KOPT-K1 (cell line): ENCODE measurements at regions not wholly inside any gene's neighbourhood (a gene's known extent, or its start where the extent isn't known, plus 50 kb on each side); places are given as distances from the start of the nearest gene placed in this dataset.

ENCODE experiments used
- H3K27ac ChIP-seq: fragments of 200-600 bp; sonication (generic); 2 replicates; pipeline ENCODE4 v1.5.1; 2016; ENCODE audit warnings: antibody characterized with exemption, mild to moderate bottlenecking, low read depth, low read length; ENCODE audit not compliant: poor library complexity, severe bottlenecking
- H3K36me3 ChIP-seq: fragments of 200-600 bp; sonication (generic); 2 replicates; pipeline ENCODE4 v1.5.1; 2017; ENCODE audit warnings: antibody characterized with exemption, mild to moderate bottlenecking, low read length, moderate library complexity; ENCODE audit not compliant: insufficient read depth
- H3K9me3 ChIP-seq: fragments of 200-600 bp; sonication (generic); 2 replicates; pipeline ENCODE4 v1.5.1; 2017; ENCODE audit warnings: antibody characterized with exemption, low read length, mild to moderate bottlenecking; ENCODE audit not compliant: insufficient read depth, poor library complexity, severe bottlenecking

DNA sequence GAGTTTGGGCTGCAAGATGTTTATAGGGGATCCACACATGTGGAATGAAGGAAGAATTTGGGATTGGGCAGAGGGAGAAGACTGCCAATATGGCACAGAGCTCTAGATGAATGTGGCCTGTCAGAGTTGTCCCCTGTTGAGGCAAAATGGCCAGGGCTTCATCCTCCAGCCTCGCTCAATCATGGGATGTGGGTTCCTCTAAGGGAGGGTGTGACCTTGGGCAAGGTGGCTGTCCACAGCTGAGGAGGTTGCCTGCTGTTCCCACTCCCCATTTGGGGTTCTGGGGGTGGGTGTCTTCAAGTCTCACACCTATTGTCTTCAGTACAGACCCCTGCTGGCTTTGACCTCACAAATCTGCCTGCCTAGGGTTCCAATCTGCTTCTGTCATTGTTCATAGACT, 121.6 kb upstream of the FAM204A start:
- H3K9me3 ChIP-seq: no peaks in the 10 kb centered on the region
- no peak overlapping the region for H3K27ac ChIP-seq
- H3K36me3 ChIP-seq: no peaks in the 10 kb centered on the region

- no peaks in the 10 kb centered on the region for H3K9me3 ChIP-seq
- H3K36me3 ChIP-seq: no peaks in the 10 kb centered on the region
- H3K27ac ChIP-seq: no peak overlapping the region
Observed at GRCh38 chr10:118462401-118462800, 120.3 kb upstream of the FAM204A start.

GRCh38 chr10:118459642-118460193, 117.6 kb upstream of the FAM204A start:
- Histone ChIP-seq H3K9me3 (no peaks in the 10 kb centered on the region), H3K36me3 (no peaks in the 10 kb centered on the region), H3K27ac (no peak overlapping the region)

GRCh38 chr10:118458957-118459641, 117.0 kb upstream of the FAM204A start:
- Histone ChIP-seq H3K9me3 (no peaks in the 10 kb centered on the region), H3K27ac (no peak overlapping the region), H3K36me3 (no peaks in the 10 kb centered on the region)

- no peaks in the 10 kb centered on the region for H3K36me3 ChIP-seq
Observed at GRCh38 chr10:118457824-118458428, 115.8 kb upstream of the FAM204A start.

GRCh38 chr10:118455181-118455695, 113.1 kb upstream of the FAM204A start:
- H3K9me3 ChIP-seq: peaks cover 12% of the 10 kb centered on the region
- H3K27ac ChIP-seq: no peak overlapping the region
- no peaks in the 10 kb centered on the region for H3K36me3 ChIP-seq

More at GRCh38 chr10:118457824-118458428, 115.8 kb upstream of the FAM204A start:
- Histone ChIP-seq H3K27ac (no peak overlapping the region), H3K9me3 (no peaks in the 10 kb centered on the region)

- peaks cover 12% of the 10 kb centered on the region for H3K9me3 ChIP-seq
- no peak overlapping the region for H3K27ac ChIP-seq
- no peaks in the 10 kb centered on the region for H3K36me3 ChIP-seq
Observed at GRCh38 chr10:118454211-118454610, 112.1 kb upstream of the FAM204A start.

DNA sequence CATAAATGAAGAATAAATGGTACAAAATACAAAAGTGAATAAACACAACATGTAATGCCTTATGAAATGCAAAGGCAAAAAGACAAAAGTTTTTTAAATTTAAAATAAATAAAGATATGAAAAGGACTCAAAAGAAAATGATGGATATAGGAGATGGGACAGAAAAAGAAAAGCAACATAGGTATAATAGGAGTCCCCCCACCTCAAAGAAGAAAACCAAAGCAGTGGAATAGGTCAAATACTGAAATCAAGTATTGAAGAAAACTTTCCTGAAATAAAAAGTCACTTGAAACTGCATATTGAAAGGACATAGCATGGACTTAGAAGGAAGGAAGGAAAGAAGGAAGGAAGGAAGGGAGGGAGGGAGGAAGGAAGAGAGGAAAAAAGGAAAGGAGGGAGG, 110.0 kb upstream of the FAM204A start:
- Histone ChIP-seq H3K27ac (no peak overlapping the region), H3K9me3 (peaks cover 12% of the 10 kb centered on the region), H3K36me3 (no peaks in the 10 kb centered on the region)

- Histone ChIP-seq H3K36me3 (no peaks in the 10 kb centered on the region), H3K27ac (no peak overlapping the region), H3K9me3 (peaks cover 12% of the 10 kb centered on the region)
Observed at GRCh38 chr10:118449521-118449920, 107.4 kb upstream of the FAM204A start.

DNA sequence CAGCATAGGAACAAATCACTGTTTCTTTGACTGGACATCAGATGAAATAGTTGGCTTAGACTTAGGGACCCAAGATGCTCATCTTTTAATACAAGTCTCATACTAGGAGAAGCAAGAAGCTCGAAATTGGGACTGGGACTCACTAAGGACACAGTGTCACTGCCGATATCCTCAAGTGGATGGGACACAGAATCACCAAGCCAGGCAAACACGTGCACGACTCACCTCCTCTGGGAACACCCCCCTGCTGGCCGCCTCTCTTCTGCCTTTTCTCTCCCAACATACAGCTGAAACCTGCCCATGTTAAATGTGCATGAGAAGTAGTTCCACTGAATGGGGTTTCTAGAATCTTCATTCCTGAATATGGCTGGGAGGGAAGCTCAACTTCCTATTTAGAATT, 106.6 kb upstream of the FAM204A start:
- Histone ChIP-seq H3K27ac (no peak overlapping the region), H3K36me3 (no peaks in the 10 kb centered on the region), H3K9me3 (peaks cover 12% of the 10 kb centered on the region)

DNA sequence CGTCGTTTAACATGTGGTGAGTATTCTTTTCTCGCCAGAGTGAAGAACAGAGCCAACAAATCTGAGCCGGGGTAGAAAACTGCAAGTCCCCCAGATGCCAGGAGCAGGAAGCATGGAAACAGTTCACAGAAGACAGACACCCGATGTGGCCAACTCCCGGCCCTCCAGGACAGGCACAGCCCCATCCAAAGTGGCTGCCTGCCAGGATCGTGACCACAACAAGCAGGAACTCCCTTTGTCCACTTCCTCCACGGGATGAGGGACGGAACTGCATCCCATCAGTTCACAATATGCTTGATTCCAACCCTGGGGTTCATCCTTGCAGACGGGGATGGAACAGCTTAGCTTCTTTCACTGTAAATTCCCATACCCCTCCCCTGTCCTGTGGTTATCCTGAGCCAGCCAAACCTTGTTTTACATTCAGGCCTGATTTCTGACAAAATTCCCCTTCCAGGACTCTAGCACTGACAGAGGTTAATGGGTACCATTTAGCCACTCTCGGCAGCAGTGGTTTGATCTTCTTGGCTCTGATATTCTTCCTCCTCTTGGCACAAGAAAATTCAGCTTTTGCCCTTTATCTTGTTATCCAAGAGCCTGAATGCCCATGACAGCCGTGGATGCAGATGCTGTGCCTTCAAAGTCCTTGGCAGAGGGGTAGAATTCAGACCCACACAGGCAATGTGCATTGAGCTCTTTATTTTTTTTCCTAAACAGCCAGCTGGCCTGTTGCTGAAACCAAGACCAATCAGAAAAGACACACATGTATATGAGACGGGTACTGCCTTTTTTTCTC, 105.5 kb upstream of the FAM204A start:
- H3K36me3 ChIP-seq: no peaks in the 10 kb centered on the region

DNA sequence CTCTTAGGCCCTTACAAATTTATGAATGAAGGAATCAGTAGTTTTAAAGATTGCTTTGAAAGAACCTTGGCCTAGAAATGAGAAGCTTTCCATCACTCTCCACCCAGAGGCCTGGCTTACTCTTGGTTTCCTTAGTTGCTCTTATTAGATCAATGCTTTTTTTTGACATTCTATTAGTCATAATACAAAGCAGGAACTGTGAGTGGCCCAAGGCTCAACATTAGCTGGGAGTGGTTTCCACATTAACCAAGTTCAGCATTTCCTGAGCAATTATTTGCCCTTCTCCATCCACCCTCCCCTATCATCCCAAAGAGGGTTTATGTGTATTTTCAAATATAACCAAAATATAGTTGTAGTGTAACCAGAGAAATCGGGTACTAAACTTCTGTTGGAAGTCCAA, 103.4 kb upstream of the FAM204A start:
- Histone ChIP-seq H3K36me3 (no peaks in the 10 kb centered on the region), H3K9me3 (no peaks in the 10 kb centered on the region), H3K27ac (no peak overlapping the region)

More for the DNA sequence above, 105.5 kb upstream of the FAM204A start:
- Histone ChIP-seq H3K9me3 (peaks cover 12% of the 10 kb centered on the region), H3K27ac (no peak overlapping the region)

GRCh38 chr10:118444069-118444468, 101.9 kb upstream of the FAM204A start:
- H3K9me3 ChIP-seq: no peaks in the 10 kb centered on the region
- no peak overlapping the region for H3K27ac ChIP-seq
- H3K36me3 ChIP-seq: no peaks in the 10 kb centered on the region

DNA sequence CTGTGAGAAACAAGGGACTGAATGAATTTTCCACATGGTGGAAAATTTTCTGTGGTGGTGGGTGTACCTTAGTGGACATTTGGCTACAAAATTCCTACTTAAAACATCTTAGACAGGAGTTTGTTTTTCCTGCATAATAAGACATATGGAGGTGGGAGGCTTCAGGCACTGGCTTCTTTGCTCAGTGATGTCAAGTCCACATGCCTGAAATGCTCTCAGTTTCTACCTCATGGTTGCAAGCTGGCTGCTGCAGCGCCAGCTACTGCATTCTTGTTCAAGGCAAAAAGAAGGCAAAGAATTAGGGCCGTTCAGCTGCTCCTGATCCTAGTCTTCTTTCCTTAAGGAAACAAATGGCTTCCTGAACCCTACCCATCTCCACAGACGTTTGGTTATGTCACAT, 99.9 kb upstream of the FAM204A start:
- Histone ChIP-seq H3K36me3 (no peaks in the 10 kb centered on the region), H3K9me3 (no peaks in the 10 kb centered on the region), H3K27ac (no peak overlapping the region)

DNA sequence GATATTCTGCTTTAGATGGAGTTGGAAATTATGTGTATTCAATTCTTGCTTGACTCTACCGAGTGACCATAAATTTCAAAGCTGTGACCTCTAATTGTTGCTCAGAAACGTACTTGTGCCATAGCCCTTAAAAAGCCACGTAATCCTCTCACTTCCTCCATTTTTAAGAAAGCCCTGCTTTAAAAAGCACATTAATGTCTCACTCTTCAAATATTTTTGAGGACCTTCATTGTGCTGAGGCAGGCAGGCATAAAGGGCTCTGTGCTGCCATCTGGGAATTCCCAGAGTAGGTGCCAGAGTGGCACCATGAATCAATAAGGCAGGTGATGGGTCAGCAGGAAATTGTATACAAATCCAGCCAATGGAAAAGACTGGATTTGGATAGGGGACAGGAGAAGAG, 97.7 kb upstream of the FAM204A start:
- H3K27ac ChIP-seq: no peak overlapping the region
- H3K9me3 ChIP-seq: no peaks in the 10 kb centered on the region

More for the DNA sequence above, 97.7 kb upstream of the FAM204A start:
- H3K36me3 ChIP-seq: no peaks in the 10 kb centered on the region
